Gastrocnemius medialis (tissue), 4 donors: ENCODE measurements at regions not wholly inside any gene's neighbourhood (a gene's known extent, or its start where the extent isn't known, plus 50 kb on each side); places are given as distances from the start of the nearest gene placed in this dataset.

Experiments
- ATAC-seq, 2 donors: fragments of 150-250 bp; one replicate each; pipeline ENCODE4 v1.9.1; 2016
- DNase-seq, 2 donors: peaks; one replicate each; pipeline ENCODE4 v3.0.0-alpha.2; 2019
- H3K27ac ChIP-seq, 4 donors: fragments of 200-600 bp; sonication (generic); 1 replicate in 1 of 4; 2 replicates in 3 of 4; pipeline ENCODE4 v1.5.1; 2016 to 2018; ENCODE audit warnings: mild to moderate bottlenecking in 2 of 4, moderate library complexity in 1 of 4
- H3K27me3 ChIP-seq, 3 donors: fragments of 200-600 bp; sonication (generic) in 2 of 3; 1 replicate in 1 of 3; 2 replicates in 2 of 3; pipeline versions ENCODE4 v1.5.1 to v1.6.0; 2016 to 2019; ENCODE audit warnings: mild to moderate bottlenecking in 1 of 3, moderate library complexity in 1 of 3
- H3K36me3 ChIP-seq, 2 donors: fragments of 200-600 bp; sonication (generic) in 1 of 2; one replicate each; pipeline ENCODE4 v1.5.1; 2017 to 2018
- H3K4me1 ChIP-seq, 2 donors: fragments of 200-600 bp; sonication (generic) in 1 of 2; one replicate each; pipeline ENCODE4 v1.5.1; 2016 to 2017; ENCODE audit warnings: mild to moderate bottlenecking in 2 of 2
- H3K4me3 ChIP-seq, 4 donors: fragments of 200-600 bp; sonication (generic) in 3 of 4; 1 replicate in 1 of 4; 2 replicates in 3 of 4; pipeline ENCODE4 v1.5.1; 2016 to 2019; ENCODE audit warnings: mild to moderate bottlenecking in 2 of 4
- H3K9me3 ChIP-seq, 3 donors: fragments of 200-600 bp; sonication (generic) in 2 of 3; 1 replicate in 1 of 3; 2 replicates in 2 of 3; pipeline ENCODE4 v1.5.1; 2016 to 2019
- POLR2A ChIP-seq, 2 donors: fragments of 450-650 bp; IDR thresholded peaks; one replicate each; pipeline ENCODE4 v1.6.1; 2017; ENCODE audit warnings: antibody characterized with exemption in 2 of 2, mild to moderate bottlenecking in 2 of 2, moderate library complexity in 2 of 2
- in situ Hi-C, 4 donors: fragments of 200-750 bp; cut with MboI; loops; one replicate each; pipeline versions ENCODE4 v1.15.0 to v1.8.0; 2017; ENCODE audit warnings: low sequenced_read_pairs in 4 of 4
- intact Hi-C: fragments of 100-400 bp; cut with DNase I; formaldehyde crosslinking; loops from one replicate; pipeline ENCODE4 v1.15.1; 2023; ENCODE audit warnings: low total_unique reads
- TF ChIP-seq, protein P1 (sequence below), 5 experiments: fragments of 450-650 bp in 3 of 5; fragments of 200-600 bp in 2 of 5; sonication (generic) in 2 of 5; IDR thresholded peaks in 4 of 5; conservative IDR thresholded peaks in 1 of 5; 1 replicate in 4 of 5; 2 replicates in 1 of 5; pipeline ENCODE4 v1.5.1; 2016 to 2019; ENCODE audit warnings: antibody characterized with exemption in 5 of 5, mild to moderate bottlenecking in 3 of 5, moderate library complexity in 3 of 5

DNA sequence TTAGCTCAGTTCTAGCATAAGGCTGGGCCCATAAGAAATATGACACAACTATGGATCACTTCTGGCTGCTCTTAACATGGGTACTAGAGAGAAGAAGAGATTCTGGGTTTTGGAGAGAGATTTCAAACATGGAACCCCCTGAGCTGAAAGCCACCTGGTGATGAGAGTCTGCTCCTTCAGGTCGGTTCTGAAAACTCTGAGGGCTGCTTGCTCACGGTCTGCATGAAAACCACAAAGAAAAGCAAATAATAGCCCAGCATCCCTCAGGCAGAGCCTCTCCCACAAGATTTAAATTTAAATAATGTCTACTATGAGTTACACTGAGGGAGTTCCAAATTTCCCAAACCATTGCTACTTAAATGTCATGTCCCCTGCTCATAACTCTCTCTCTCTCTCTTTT is 301.5 kb downstream of the BMP7 start:
- Histone ChIP-seq H3K27ac (no peak overlapping the region), H3K4me3 (no peak overlapping the region), H3K9me3 (no peaks in the 10 kb centered on the region), H3K27me3 (no peaks in the 10 kb centered on the region), H3K4me1 (no peaks in the 10 kb centered on the region), H3K36me3 (no peaks in the 10 kb centered on the region)
- in situ Hi-C loops (no loop called here), intact Hi-C loops (no loop called here)
- no peak for ATAC-seq
- TF ChIP-seq POLR2A (IDR thresholded peaks at IDR 0.05) = no peak
- TF ChIP-seq, protein P1, sequence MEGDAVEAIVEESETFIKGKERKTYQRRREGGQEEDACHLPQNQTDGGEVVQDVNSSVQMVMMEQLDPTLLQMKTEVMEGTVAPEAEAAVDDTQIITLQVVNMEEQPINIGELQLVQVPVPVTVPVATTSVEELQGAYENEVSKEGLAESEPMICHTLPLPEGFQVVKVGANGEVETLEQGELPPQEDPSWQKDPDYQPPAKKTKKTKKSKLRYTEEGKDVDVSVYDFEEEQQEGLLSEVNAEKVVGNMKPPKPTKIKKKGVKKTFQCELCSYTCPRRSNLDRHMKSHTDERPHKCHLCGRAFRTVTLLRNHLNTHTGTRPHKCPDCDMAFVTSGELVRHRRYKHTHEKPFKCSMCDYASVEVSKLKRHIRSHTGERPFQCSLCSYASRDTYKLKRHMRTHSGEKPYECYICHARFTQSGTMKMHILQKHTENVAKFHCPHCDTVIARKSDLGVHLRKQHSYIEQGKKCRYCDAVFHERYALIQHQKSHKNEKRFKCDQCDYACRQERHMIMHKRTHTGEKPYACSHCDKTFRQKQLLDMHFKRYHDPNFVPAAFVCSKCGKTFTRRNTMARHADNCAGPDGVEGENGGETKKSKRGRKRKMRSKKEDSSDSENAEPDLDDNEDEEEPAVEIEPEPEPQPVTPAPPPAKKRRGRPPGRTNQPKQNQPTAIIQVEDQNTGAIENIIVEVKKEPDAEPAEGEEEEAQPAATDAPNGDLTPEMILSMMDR (IDR thresholded peaks at IDR 0.05 in 4 of 5, conservative IDR thresholded peaks at IDR 0.05 in 1 of 5) = no peak
- no peak for DNase-seq

DNA sequence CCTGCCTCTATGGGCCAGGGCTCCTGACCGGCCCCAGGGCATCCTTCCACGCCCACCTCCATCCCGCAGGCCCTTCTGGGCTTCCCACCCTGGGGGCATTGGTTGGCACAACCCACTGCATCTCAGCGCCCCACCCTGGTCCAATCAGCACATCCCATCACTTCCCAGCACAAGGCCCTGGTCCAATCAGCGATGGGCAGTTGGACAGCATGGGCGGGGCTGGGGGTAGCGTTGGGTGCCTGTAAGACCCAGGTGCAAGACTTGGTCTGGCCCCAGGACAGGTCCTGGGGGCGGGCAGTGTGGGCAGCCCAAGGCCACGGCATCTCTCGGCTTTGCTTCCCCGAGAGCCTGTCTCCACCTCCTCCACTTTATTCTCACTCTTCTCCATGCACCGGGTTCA is 298.5 kb downstream of the BMP7 start:
- intact Hi-C loops (no loop called here), in situ Hi-C loops (no loop called here)
- Histone ChIP-seq H3K27me3 (peaks cover 0 to 3% (median 0%) of the 10 kb centered on the region in 3 donors), H3K36me3 (no peaks in the 10 kb centered on the region), H3K9me3 (no peaks in the 10 kb centered on the region), H3K27ac (no peak overlapping the region), H3K4me3 (no peak overlapping the region), H3K4me1 (no peaks in the 10 kb centered on the region)
- DNase-seq (no peak), ATAC-seq (no peak)
- TF ChIP-seq POLR2A (IDR thresholded peaks at IDR 0.05) = no peak

DNA sequence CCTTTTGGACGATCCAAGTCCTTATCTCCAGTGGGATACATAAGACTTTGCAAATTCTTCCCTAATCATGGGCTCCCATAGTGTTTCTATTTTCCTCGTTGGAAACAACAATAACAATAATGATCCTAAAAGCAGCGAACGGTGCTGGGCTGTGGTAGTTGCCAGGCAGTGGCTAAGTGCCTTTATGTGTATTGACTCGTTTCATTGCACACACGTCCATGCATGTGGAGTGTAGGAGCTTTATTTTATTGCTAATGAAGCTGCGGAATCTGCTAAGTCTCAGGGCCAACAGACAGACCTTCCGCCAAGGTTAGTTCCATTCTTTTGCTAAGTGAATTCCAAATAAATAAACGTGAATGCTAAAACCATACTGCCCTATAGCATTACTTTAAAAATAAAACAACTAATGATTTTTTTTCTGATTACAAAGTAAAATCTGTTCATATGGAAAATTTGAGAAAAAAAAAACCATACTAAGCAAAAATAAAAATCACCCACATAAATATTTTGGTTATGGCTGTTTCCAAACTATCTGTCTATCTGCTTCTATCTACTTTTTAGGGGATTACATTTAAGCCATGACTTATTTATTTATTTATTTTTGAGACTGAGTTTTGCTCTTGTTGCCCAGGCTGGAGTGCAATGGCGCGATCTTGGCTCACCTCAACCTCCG is 297.9 kb downstream of the BMP7 start:
- ATAC-seq (no peak), DNase-seq (no peak)
- TF ChIP-seq POLR2A (IDR thresholded peaks at IDR 0.05) = no peak
- TF ChIP-seq, protein P1 (IDR thresholded peaks at IDR 0.05 in 4 of 5, conservative IDR thresholded peaks at IDR 0.05 in 1 of 5) = no peak
- H3K27me3 ChIP-seq = peaks cover 0 to 5% (median 3%) of the 10 kb centered on the region in 3 donors
- H3K36me3 ChIP-seq = no peaks in the 10 kb centered on the region
- no peak overlapping the region for H3K4me3 ChIP-seq
- intact Hi-C loops = no loop called here
- H3K9me3 ChIP-seq = no peaks in the 10 kb centered on the region
- no peak overlapping the region for H3K27ac ChIP-seq
- no peaks in the 10 kb centered on the region for H3K4me1 ChIP-seq
- in situ Hi-C loops = no loop called here

DNA sequence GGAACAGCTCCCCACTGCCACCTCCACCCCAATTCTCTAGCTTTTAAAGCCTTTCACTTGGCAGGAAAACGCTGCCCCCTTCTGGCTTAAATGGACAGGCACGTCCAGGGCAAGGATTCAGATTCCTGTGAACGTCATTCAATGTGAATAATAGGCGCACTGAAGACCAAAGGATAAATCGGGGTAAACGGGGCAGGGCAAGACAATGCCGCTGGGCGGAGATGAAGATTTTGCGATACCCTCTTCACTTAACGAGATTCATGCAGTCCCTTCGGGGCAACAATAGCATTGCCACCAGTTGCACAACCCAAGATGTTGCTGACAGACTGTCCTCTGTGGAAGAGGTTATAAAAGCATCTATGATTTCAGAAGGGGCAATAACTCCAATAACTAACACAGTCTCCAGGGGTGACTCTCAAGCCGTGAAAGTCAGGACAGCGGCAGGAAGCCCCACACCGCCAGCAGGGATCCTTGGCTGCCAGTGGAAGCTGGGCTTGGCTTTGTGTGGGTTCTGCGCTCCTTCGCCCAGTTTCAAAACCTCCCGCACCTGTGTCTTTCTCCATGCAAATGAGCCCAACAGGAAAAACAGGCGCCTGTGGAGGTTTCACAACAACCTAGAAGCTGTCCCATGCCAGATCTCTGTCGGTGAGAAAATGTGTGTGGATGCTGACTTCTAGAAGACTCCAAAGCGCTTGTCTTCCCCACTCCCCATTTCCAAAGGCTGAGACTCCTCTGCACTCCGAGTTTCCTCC is 291.8 kb downstream of the BMP7 start:
- no peak for TF ChIP-seq POLR2A (IDR thresholded peaks at IDR 0.05)
- TF ChIP-seq, protein P1 (IDR thresholded peaks at IDR 0.05 in 4 of 5, conservative IDR thresholded peaks at IDR 0.05 in 1 of 5) = no peak
- Histone ChIP-seq H3K36me3 (no peaks in the 10 kb centered on the region), H3K9me3 (no peaks in the 10 kb centered on the region), H3K27ac (no peak overlapping the region), H3K4me3 (no peak overlapping the region), H3K4me1 (no peaks in the 10 kb centered on the region), H3K27me3 (peaks cover 7 to 19% (median 9%) of the 10 kb centered on the region in 3 donors)
- ATAC-seq = no peak
- intact Hi-C loops (no loop called here), in situ Hi-C loops (no loop called here)
- DNase-seq = no peak

DNA sequence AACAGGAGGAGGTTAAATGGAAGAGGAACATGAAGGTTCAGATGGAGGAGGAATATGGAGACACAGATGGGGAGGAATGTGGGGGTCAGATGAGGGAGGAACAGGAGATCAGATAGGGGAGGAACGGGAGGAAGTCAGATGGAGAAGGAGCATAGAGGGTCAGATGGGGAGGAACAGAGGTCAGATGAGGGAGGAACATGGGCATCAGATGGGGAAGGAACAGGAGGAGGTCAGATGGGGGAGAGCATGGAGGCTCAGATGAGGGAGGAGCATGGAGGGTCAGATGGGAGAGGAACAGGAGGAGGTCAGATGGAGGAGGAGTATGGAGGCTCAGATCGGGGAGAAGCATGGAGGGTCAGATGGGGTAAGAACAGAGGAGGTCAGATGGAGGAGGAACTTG is 290.6 kb downstream of the BMP7 start:
- Histone ChIP-seq H3K9me3 (no peaks in the 10 kb centered on the region), H3K27me3 (peaks cover 7 to 19% (median 9%) of the 10 kb centered on the region in 3 donors), H3K36me3 (no peaks in the 10 kb centered on the region), H3K27ac (no peak overlapping the region), H3K4me3 (no peak overlapping the region), H3K4me1 (no peaks in the 10 kb centered on the region)
- in situ Hi-C loops = no loop called here
- intact Hi-C loops = no loop called here
- DNase-seq (no peak), ATAC-seq (no peak)
- TF ChIP-seq, protein P1 (IDR thresholded peaks at IDR 0.05 in 4 of 5, conservative IDR thresholded peaks at IDR 0.05 in 1 of 5) = no peak
- TF ChIP-seq POLR2A (IDR thresholded peaks at IDR 0.05) = no peak
